ENCODE measurements at regions not wholly inside any gene's neighbourhood (a gene's known extent, or its start where the extent isn't known, plus 50 kb on each side); places are given as distances from the start of the nearest gene placed in this dataset.

DNA sequence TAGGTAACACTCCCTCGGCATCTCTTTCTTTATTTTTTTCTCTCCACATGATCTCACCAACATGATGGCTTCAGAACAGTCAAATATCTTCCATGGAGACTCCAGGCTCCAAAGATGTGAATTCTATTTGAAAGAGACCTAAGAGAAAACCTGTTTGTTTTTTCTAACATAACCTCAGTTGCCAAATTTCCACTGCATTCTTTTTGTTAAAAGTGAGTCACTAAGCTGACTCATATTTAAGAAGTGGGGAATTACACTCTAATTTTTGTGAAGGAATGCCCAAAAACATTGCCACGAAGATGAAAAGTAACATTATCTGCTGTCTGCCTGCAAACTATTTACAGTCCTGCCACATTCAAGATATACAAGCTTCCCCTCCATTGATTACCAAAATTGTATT lies 1337.6 kb downstream of the LRFN5 start:
- TF ChIP-seq, protein P1, sequence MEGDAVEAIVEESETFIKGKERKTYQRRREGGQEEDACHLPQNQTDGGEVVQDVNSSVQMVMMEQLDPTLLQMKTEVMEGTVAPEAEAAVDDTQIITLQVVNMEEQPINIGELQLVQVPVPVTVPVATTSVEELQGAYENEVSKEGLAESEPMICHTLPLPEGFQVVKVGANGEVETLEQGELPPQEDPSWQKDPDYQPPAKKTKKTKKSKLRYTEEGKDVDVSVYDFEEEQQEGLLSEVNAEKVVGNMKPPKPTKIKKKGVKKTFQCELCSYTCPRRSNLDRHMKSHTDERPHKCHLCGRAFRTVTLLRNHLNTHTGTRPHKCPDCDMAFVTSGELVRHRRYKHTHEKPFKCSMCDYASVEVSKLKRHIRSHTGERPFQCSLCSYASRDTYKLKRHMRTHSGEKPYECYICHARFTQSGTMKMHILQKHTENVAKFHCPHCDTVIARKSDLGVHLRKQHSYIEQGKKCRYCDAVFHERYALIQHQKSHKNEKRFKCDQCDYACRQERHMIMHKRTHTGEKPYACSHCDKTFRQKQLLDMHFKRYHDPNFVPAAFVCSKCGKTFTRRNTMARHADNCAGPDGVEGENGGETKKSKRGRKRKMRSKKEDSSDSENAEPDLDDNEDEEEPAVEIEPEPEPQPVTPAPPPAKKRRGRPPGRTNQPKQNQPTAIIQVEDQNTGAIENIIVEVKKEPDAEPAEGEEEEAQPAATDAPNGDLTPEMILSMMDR (IDR thresholded peaks at IDR 0.05): no peak
- TF ChIP-seq POLR2A (IDR thresholded peaks at IDR 0.05): no peak

Measured in lower leg skin (tissue), 3 donors.